H9 (cell line): ENCODE measurements at regions not wholly inside any gene's neighbourhood (a gene's known extent, or its start where the extent isn't known, plus 50 kb on each side); places are given as distances from the start of the nearest gene placed in this dataset.

ENCODE experiments used
- DNase-seq: peaks from one replicate; pipeline ENCODE4 v3.0.0-alpha.2; 2017
- H2AFZ ChIP-seq: one replicate; pipeline ENCODE4 v1.6.1; 2013; ENCODE audit warnings: mild to moderate bottlenecking, low read length, control low read depth, moderate library complexity
- H2AK5ac ChIP-seq: 2 replicates; pipeline ENCODE4 v1.6.1; 2013; ENCODE audit warnings: low read length, control low read depth, mixed read lengths; ENCODE audit not compliant: insufficient read length
- H2BK120ac ChIP-seq: one replicate; pipeline ENCODE4 v1.6.1; 2013; ENCODE audit warnings: low read depth, mild to moderate bottlenecking, low read length, control low read depth, inconsistent platforms; ENCODE audit not compliant: poor library complexity, severe bottlenecking
- H2BK12ac ChIP-seq: 2 replicates; pipeline ENCODE4 v1.6.1; 2013; ENCODE audit warnings: low read length, control low read depth, mixed read lengths, low read depth; ENCODE audit not compliant: insufficient read length
- H2BK15ac ChIP-seq: 2 replicates; pipeline ENCODE4 v1.6.1; 2013; ENCODE audit warnings: low read depth, low read length, control low read depth
- H2BK20ac ChIP-seq: one replicate; pipeline ENCODE4 v1.6.1; 2013; ENCODE audit warnings: low read depth, mild to moderate bottlenecking, low read length, control low read depth, inconsistent platforms; ENCODE audit not compliant: poor library complexity, severe bottlenecking
- H2BK5ac ChIP-seq: 2 replicates; pipeline ENCODE4 v1.6.1; 2013; ENCODE audit warnings: low read length, control low read depth, mixed read lengths; ENCODE audit not compliant: insufficient read length
- H3K14ac ChIP-seq: 2 replicates; pipeline ENCODE4 v1.6.1; 2013; ENCODE audit warnings: low read length, control low read depth; ENCODE audit not compliant: insufficient read depth
- H3K18ac ChIP-seq: 2 replicates; pipeline ENCODE4 v1.6.1; 2013; ENCODE audit warnings: low read depth, mild to moderate bottlenecking, mixed read lengths, low read length, control low read depth; ENCODE audit not compliant: insufficient read length
- H3K23ac ChIP-seq: 2 replicates; pipeline ENCODE4 v1.6.1; 2013; ENCODE audit warnings: low read length, control low read depth, mixed read lengths, low read depth; ENCODE audit not compliant: insufficient read length
- H3K23me2 ChIP-seq: 2 replicates; pipeline ENCODE4 v1.6.1; 2013; ENCODE audit warnings: low read depth, mild to moderate bottlenecking, mixed read lengths, low read length, control low read depth; ENCODE audit not compliant: insufficient read length, poor library complexity, severe bottlenecking
- H3K27ac ChIP-seq: 2 replicates; pipeline ENCODE4 v1.5.1; 2013; ENCODE audit warnings: low read length, control low read depth, mixed read lengths, low read depth; ENCODE audit not compliant: insufficient read length
- H3K27me3 ChIP-seq: 2 replicates; pipeline ENCODE4 v1.6.1; 2013; ENCODE audit warnings: low read length, control low read depth, inconsistent platforms; ENCODE audit not compliant: insufficient read depth
- H3K4ac ChIP-seq: 2 replicates; pipeline ENCODE4 v1.6.1; 2013; ENCODE audit warnings: low read depth, mild to moderate bottlenecking, control low read depth, inconsistent platforms, low read length, moderate library complexity
- H3K4me1 ChIP-seq: 2 replicates; pipeline ENCODE4 v1.6.1; 2013; ENCODE audit warnings: low read length, control low read depth, inconsistent platforms; ENCODE audit not compliant: insufficient read depth
- H3K4me2 ChIP-seq: 2 replicates; pipeline ENCODE4 v1.6.1; 2013; ENCODE audit warnings: low read length, control low read depth, mixed read lengths; ENCODE audit not compliant: insufficient read length, insufficient read depth
- H3K56ac ChIP-seq: 2 replicates; pipeline ENCODE4 v1.6.1; 2013; ENCODE audit warnings: low read depth, mild to moderate bottlenecking, mixed read lengths, low read length, control low read depth; ENCODE audit not compliant: insufficient read length
- H3K79me1 ChIP-seq: 2 replicates; pipeline ENCODE4 v1.6.1; 2013; ENCODE audit warnings: low read depth, mild to moderate bottlenecking, moderate library complexity, low read length, control low read depth, inconsistent platforms; ENCODE audit not compliant: insufficient read depth, poor library complexity, severe bottlenecking
- H3K79me2 ChIP-seq: 2 replicates; pipeline ENCODE4 v1.6.1; 2013; ENCODE audit warnings: low read length, control low read depth, inconsistent platforms; ENCODE audit not compliant: insufficient read depth
- H3K9ac ChIP-seq: 2 replicates; pipeline ENCODE4 v1.6.1; 2013; ENCODE audit warnings: low read length, control low read depth, mixed read lengths; ENCODE audit not compliant: insufficient read length; ENCODE audit errors: extremely low read depth
- H3K9me3 ChIP-seq: one replicate; pipeline ENCODE4 v1.6.1; 2013; ENCODE audit warnings: low read depth, low read length, inconsistent platforms; ENCODE audit not compliant: control insufficient read depth
- H3T11ph ChIP-seq: one replicate; pipeline ENCODE4 v1.6.1; 2013; ENCODE audit warnings: mild to moderate bottlenecking, low read length, control low read depth, inconsistent platforms
- H4K20me1 ChIP-seq: one replicate; pipeline ENCODE4 v1.6.1; 2013; ENCODE audit not compliant: control insufficient read depth, insufficient read length, insufficient read depth
- H4K5ac ChIP-seq: 2 replicates; pipeline ENCODE4 v1.6.1; 2013; ENCODE audit warnings: low read depth, mild to moderate bottlenecking, mixed read lengths, low read length, control low read depth; ENCODE audit not compliant: insufficient read length
- H4K8ac ChIP-seq: replicated peaks from 2 replicates; pipeline ENCODE4 v1.6.1; 2013; ENCODE audit warnings: low read length, control low read depth, mixed read lengths, low read depth; ENCODE audit not compliant: insufficient read length
- H4K91ac ChIP-seq: 2 replicates; pipeline ENCODE4 v1.6.1; 2013; ENCODE audit warnings: low read depth, mild to moderate bottlenecking, moderate library complexity, mixed read lengths, low read length, control low read depth; ENCODE audit not compliant: insufficient read length
- H3K27ac Mint-ChIP-seq, 3 experiments: 2 replicates in 2 of 3; 3 replicates in 1 of 3; pipeline ENCODE4 v1.8.0; 2020 to 2021; ENCODE audit warnings: mixed read lengths in 3 of 3, mild to moderate bottlenecking in 1 of 3, moderate library complexity in 1 of 3
- H3K27me3 Mint-ChIP-seq: 2 replicates; pipeline ENCODE4 v1.8.0; 2021; ENCODE audit warnings: low read depth, mild to moderate bottlenecking, moderate library complexity, mixed read lengths
- H3K36me3 Mint-ChIP-seq, 3 experiments: 2 replicates in 2 of 3; 3 replicates in 1 of 3; pipeline ENCODE4 v1.8.0; 2020 to 2021; ENCODE audit warnings: low read depth in 3 of 3, mixed read lengths in 3 of 3; ENCODE audit not compliant: insufficient read depth in 1 of 3
- H3K4me1 Mint-ChIP-seq, 2 experiments: 2 replicates each; pipeline ENCODE4 v1.8.0; 2020; ENCODE audit warnings: mixed read lengths in 2 of 2
- H3K4me3 Mint-ChIP-seq, 2 experiments: 2 replicates in 1 of 2; 3 replicates in 1 of 2; pipeline ENCODE4 v1.8.0; 2020 to 2021; ENCODE audit warnings: mild to moderate bottlenecking in 2 of 2, mixed read lengths in 2 of 2, moderate library complexity in 1 of 2
- H3K9me3 Mint-ChIP-seq, 2 experiments: 2 replicates in 1 of 2; 3 replicates in 1 of 2; pipeline ENCODE4 v1.8.0; 2020; ENCODE audit warnings: mild to moderate bottlenecking in 2 of 2, mixed read lengths in 2 of 2, moderate library complexity in 1 of 2
- CTCF ChIP-seq: fragments of 200-600 bp; sonication (generic); conservative IDR thresholded peaks from 3 replicates; pipeline ENCODE4 v1.8.0; 2021; ENCODE audit warnings: antibody characterized with exemption, mild to moderate bottlenecking
- WGBS: extraction: QIAGEN DNeasy Blood & Tissue Kit; methylation state at CpG from one replicate; pipeline ENCODE4 v1.1.7; 2013; ENCODE audit warnings: missing lambda C conversion rate, low lambda C conversion rate, mixed read lengths; ENCODE audit not compliant: insufficient read length; ENCODE audit errors: extremely low coverage; 5-methylcytosine and 5-hydroxymethylcytosine counted together

GRCh38 chr6:139886396-139886795 lies 511.9 kb upstream of the CITED2 start:
- no peaks in the 10 kb centered on the region for H3K27me3 ChIP-seq
- H3K27ac Mint-ChIP-seq: peak overlapping the region in 2 of 3 experiments; percentile 27 to 73; a peak in 3 of 7 replicates
- H3K27me3 Mint-ChIP-seq: no peaks in the 10 kb centered on the region
- DNase-seq: no peak
- no peaks in the 10 kb centered on the region for H4K20me1 ChIP-seq
- no peak overlapping the region for H3K9ac ChIP-seq
- H3K4me2 ChIP-seq: no peak overlapping the region
- H3K4me1 ChIP-seq: peaks cover 8% of the 10 kb centered on the region; the same call in 1 of the 2 replicates
- H3K56ac ChIP-seq: no peak overlapping the region
- no peak overlapping the region for H2BK15ac ChIP-seq
- no peaks in the 10 kb centered on the region for H3K9me3 Mint-ChIP-seq
- H3K23ac ChIP-seq: no peak overlapping the region
- no CpG with 5 or more reads among the region's 6 CpGs for WGBS
- no peak overlapping the region for H3K27ac ChIP-seq
- no peak overlapping the region for H4K8ac ChIP-seq
- H2BK12ac ChIP-seq: no peak overlapping the region
- peaks cover 83 to 86% of the 10 kb centered on the region in 2 experiments for H3K4me1 Mint-ChIP-seq
- no peak overlapping the region for H3K18ac ChIP-seq
- H3K79me2 ChIP-seq: no peaks in the 10 kb centered on the region
- H4K5ac ChIP-seq: no peak overlapping the region
- 0 out of 5 replicates have a peak overlapping the region, but pooled peaks of 1 of the 2 experiments have one; percentile 18 for H3K4me3 Mint-ChIP-seq
- H2BK20ac ChIP-seq: no peak overlapping the region
- no peaks in the 10 kb centered on the region for H3K9me3 ChIP-seq
- TF ChIP-seq CTCF: no peak
- no peak overlapping the region for H2AFZ ChIP-seq
- H2BK5ac ChIP-seq: no peak overlapping the region
- H2BK120ac ChIP-seq: no peak overlapping the region
- no peak overlapping the region for H3K14ac ChIP-seq
- no peak overlapping the region for H2AK5ac ChIP-seq
- H3T11ph ChIP-seq: no peak overlapping the region
- H3K23me2 ChIP-seq: no peaks in the 10 kb centered on the region
- H3K36me3 Mint-ChIP-seq: 0 out of 7 replicates have a peak, but pooled peaks cover 0 to 6% (median 0%) of the 10 kb centered on the region in 3 experiments
- no peak overlapping the region for H3K4ac ChIP-seq
- no peak overlapping the region for H4K91ac ChIP-seq
- H3K79me1 ChIP-seq: no peaks in the 10 kb centered on the region
